PC-9 (cell line): ENCODE measurements at regions not wholly inside any gene's neighbourhood (a gene's known extent, or its start where the extent isn't known, plus 50 kb on each side); places are given as distances from the start of the nearest gene placed in this dataset.

ENCODE experiments used
- BruUV-seq: library from RNA; stranded (reverse); fragments of 400-500 nt; replicated peaks from 2 replicates; lab custom pipeline; 2021; lab: Mats Ljungman, UMichigan
- CTCF ChIA-PET: fragments of 300-600 bp; sonication (Branson Sonifier 250); formaldehyde crosslinking; loops from one replicate; lab custom pipeline; 2022; ENCODE audit warnings: antibody characterized with exemption; lab: Charles Lee
- POLR2A ChIA-PET: fragments of 300-600 bp; sonication (Branson Sonifier 250); formaldehyde crosslinking; loops from one replicate; lab custom pipeline; 2022; ENCODE audit warnings: antibody characterized with exemption; ENCODE audit not compliant: unreplicated experiment; lab: Charles Lee
- DNase-seq, 2 experiments: peaks; one replicate each; pipeline versions ENCODE4 v3.0.0 to v3.0.0-alpha.2; 2015 to 2022; ENCODE audit warnings: mixed read lengths in 1 of 2
- H2AFZ ChIP-seq: fragments of 200-600 bp; sonication (generic); 2 replicates; pipeline ENCODE4 v1.8.1; 2017; ENCODE audit warnings: antibody characterized with exemption
- H3F3A ChIP-seq: fragments of 200-600 bp; sonication (generic); 2 replicates; pipeline ENCODE4 v1.8.1; 2017; ENCODE audit warnings: antibody characterized with exemption, mild to moderate bottlenecking, low read depth; ENCODE audit not compliant: insufficient read depth
- H3K27ac ChIP-seq: fragments of 200-600 bp; sonication (generic); 2 replicates; pipeline ENCODE4 v1.6.1; 2016; ENCODE audit warnings: mixed run types
- H3K27me3 ChIP-seq: fragments of 200-600 bp; sonication (generic); 2 replicates; pipeline ENCODE4 v1.6.1; 2016; ENCODE audit warnings: low read depth, mixed run types; ENCODE audit not compliant: insufficient read depth
- H3K36me3 ChIP-seq: fragments of 200-600 bp; sonication (generic); 2 replicates; pipeline ENCODE4 v1.6.1; 2016; ENCODE audit warnings: low read depth, mixed run types
- H3K4me1 ChIP-seq: fragments of 200-600 bp; sonication (generic); replicated peaks from 2 replicates; pipeline ENCODE4 v1.6.1; 2016; ENCODE audit warnings: mixed run types; ENCODE audit not compliant: insufficient read depth
- H3K4me2 ChIP-seq: fragments of 200-600 bp; sonication (generic); 2 replicates; pipeline ENCODE4 v1.6.1; 2017; ENCODE audit warnings: mixed run types
- H3K4me3 ChIP-seq: fragments of 200-600 bp; sonication (generic); 2 replicates; pipeline ENCODE4 v1.6.1; 2016; ENCODE audit warnings: mixed run types
- H3K79me2 ChIP-seq: fragments of 200-600 bp; sonication (generic); 2 replicates; pipeline ENCODE4 v1.6.1; 2017; ENCODE audit warnings: low read depth, mixed run types
- H3K9me2 ChIP-seq: fragments of 200-600 bp; sonication (generic); 2 replicates; pipeline ENCODE4 v1.8.1; 2017; ENCODE audit warnings: mild to moderate bottlenecking; ENCODE audit not compliant: insufficient read depth
- H3K9me3 ChIP-seq: fragments of 200-600 bp; sonication (generic); 2 replicates; pipeline ENCODE4 v1.8.1; 2016; ENCODE audit warnings: low read depth; ENCODE audit not compliant: insufficient read depth
- H4K20me1 ChIP-seq: fragments of 200-600 bp; sonication (generic); 2 replicates; pipeline ENCODE4 v1.8.1; 2017; ENCODE audit not compliant: insufficient read depth
- EZH2 ChIP-seq: fragments of 200-600 bp; sonication (generic); IDR thresholded peaks from 2 replicates; pipeline ENCODE4 v1.8.0; 2017; ENCODE audit warnings: antibody characterized with exemption, low read depth
- intact Hi-C: fragments of 100-400 bp; cut with micrococcal nuclease; formaldehyde crosslinking; loops from one replicate; pipeline ENCODE4 v1.10.0; 2022; ENCODE audit not compliant: unreplicated experiment
- TF ChIP-seq, protein P1 (sequence below): fragments of 200-600 bp; sonication (generic); conservative IDR thresholded peaks from 2 replicates; pipeline ENCODE4 v1.6.1; 2017; ENCODE audit warnings: mixed run types, antibody characterized with exemption, mild to moderate bottlenecking, moderate library complexity

DNA sequence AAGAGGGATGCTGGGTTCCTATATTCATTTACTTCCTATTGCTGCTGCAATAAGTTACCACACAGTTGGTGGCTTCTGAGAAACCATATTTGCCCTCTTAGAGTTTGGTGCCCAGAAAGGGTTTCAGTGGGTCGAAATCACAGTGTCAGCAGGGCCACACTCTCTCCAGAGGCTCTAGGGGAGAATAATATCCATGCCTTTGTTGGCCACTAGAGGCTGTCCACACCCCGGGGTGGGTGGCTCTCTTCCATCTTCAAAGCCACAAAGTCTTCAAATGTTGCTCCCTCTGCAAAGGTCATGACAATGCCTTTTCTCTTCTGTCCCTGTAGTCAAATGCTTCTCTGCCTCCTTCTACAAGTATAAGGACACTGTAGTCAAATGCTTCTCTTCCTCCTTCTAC is 989.4 kb downstream of the CCSER2 start:
- no peak for DNase-seq
- H3K9me3 ChIP-seq = no peaks in the 10 kb centered on the region
- CTCF ChIA-PET = no interaction called here
- no peaks in the 10 kb centered on the region for H3K27me3 ChIP-seq
- no peaks in the 10 kb centered on the region for H3K9me2 ChIP-seq
- H4K20me1 ChIP-seq = no peaks in the 10 kb centered on the region
- intact Hi-C loops = no loop called here
- H3K27ac ChIP-seq = no peak overlapping the region
- no peak overlapping the region for H3K4me3 ChIP-seq
- no peak overlapping the region for H2AFZ ChIP-seq
- no peaks in the 10 kb centered on the region for H3F3A ChIP-seq
- H3K36me3 ChIP-seq = no peaks in the 10 kb centered on the region
- BruUV-seq = no TSS peak
- TF ChIP-seq, protein P1, sequence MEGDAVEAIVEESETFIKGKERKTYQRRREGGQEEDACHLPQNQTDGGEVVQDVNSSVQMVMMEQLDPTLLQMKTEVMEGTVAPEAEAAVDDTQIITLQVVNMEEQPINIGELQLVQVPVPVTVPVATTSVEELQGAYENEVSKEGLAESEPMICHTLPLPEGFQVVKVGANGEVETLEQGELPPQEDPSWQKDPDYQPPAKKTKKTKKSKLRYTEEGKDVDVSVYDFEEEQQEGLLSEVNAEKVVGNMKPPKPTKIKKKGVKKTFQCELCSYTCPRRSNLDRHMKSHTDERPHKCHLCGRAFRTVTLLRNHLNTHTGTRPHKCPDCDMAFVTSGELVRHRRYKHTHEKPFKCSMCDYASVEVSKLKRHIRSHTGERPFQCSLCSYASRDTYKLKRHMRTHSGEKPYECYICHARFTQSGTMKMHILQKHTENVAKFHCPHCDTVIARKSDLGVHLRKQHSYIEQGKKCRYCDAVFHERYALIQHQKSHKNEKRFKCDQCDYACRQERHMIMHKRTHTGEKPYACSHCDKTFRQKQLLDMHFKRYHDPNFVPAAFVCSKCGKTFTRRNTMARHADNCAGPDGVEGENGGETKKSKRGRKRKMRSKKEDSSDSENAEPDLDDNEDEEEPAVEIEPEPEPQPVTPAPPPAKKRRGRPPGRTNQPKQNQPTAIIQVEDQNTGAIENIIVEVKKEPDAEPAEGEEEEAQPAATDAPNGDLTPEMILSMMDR = no peak
- TF ChIP-seq EZH2 = no peak
- POLR2A ChIA-PET = no interaction called here
- no peaks in the 10 kb centered on the region for H3K79me2 ChIP-seq
- no peak overlapping the region for H3K4me2 ChIP-seq
- no peaks in the 10 kb centered on the region for H3K4me1 ChIP-seq

DNA sequence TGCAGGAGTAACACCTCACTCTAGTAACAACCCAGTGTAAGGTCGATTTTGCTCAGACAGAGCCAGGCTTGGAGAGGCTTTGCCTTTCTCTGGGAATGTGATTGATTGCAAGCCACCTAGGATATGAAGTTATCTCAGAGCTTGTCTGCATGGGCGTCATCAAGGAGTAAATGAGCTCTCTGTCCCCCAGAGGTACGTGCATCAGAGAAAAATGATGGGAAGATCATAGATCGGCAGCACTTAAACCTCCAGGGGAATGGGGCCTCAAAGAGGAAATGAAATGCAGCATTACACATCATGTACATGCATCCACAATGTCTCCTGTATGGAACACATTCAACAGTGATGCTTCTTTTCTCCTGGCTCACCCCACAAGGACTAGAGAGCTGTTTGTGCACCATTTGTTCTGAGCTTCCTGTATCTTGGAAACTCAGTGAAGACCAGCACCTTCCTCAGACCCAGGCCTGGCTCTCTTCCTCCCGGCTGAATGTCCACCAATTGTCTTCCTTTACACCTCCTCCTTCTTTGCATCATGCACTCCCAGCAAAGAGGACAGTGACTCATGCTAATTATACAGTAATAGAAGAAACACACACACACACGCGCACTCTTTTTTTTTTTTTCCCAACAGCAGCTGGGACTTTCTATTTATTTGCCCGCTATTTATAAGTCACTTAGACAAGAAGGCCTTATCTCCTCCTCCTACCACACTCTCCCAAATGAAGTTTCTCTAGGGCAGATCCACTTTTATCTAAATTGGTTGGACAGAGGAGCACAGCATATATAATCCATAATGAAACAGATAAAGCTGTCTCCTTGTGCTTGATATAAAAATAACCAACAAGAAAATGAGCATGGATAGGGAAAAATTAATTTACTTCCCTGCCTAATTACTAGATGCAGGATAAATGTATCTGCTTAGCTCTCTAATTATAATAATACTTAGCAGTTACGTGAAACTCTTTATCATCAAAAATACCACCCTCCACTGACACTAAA is 990.7 kb downstream of the CCSER2 start:
- CTCF ChIA-PET = no interaction called here
- H3K4me1 ChIP-seq = no peaks in the 10 kb centered on the region

DNA sequence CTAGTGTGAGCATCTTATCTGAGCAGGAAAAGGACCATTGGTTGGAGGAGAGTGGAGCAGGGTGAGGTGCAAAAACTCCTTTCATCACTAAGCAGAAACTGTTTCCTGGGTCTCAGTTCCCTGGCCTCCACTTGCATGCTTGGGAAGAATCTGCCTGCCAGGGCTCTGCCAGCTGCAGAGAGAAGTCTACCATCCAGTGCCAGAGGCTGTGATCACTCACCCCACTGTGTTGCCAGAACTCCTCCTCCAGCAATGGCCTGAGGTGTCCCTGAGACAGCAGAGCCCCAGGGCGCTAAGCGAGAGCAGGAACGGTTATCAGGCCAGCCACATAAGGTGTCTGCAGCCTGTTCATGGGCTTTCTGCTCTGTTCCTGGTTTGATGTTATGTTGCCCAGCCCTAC is 991.4 kb downstream of the CCSER2 start:
- H3F3A ChIP-seq = no peaks in the 10 kb centered on the region
- TF ChIP-seq EZH2 = no peak
- TF ChIP-seq, protein P1 = no peak
- BruUV-seq = no TSS peak
- ChIA-PET POLR2A (no interaction called here), CTCF (no interaction called here)
- no peak overlapping the region for H3K4me2 ChIP-seq
- intact Hi-C loops = no loop called here
- no peak overlapping the region for H2AFZ ChIP-seq
- no peaks in the 10 kb centered on the region for H3K27me3 ChIP-seq
- H3K9me2 ChIP-seq = no peaks in the 10 kb centered on the region
- H4K20me1 ChIP-seq = no peaks in the 10 kb centered on the region
- no peak for DNase-seq
- H3K79me2 ChIP-seq = no peaks in the 10 kb centered on the region
- H3K4me3 ChIP-seq = no peak overlapping the region
- H3K36me3 ChIP-seq = no peaks in the 10 kb centered on the region
- no peaks in the 10 kb centered on the region for H3K9me3 ChIP-seq
- no peaks in the 10 kb centered on the region for H3K4me1 ChIP-seq
- H3K27ac ChIP-seq = no peak overlapping the region

More for the DNA sequence above, 990.7 kb downstream of the CCSER2 start:
- H3K9me2 ChIP-seq = no peaks in the 10 kb centered on the region
- H3K79me2 ChIP-seq = no peaks in the 10 kb centered on the region
- H3K27me3 ChIP-seq = no peaks in the 10 kb centered on the region
- no peaks in the 10 kb centered on the region for H3F3A ChIP-seq
- BruUV-seq = no TSS peak
- H3K27ac ChIP-seq = no peak overlapping the region
- H3K4me3 ChIP-seq = no peak overlapping the region
- H4K20me1 ChIP-seq = no peaks in the 10 kb centered on the region
- H3K4me2 ChIP-seq = no peak overlapping the region
- no peak for TF ChIP-seq EZH2
- TF ChIP-seq, protein P1 = no peak
- intact Hi-C loops = no loop called here
- H3K36me3 ChIP-seq = no peaks in the 10 kb centered on the region
- no peak overlapping the region for H2AFZ ChIP-seq
- no peak for DNase-seq
- no peaks in the 10 kb centered on the region for H3K9me3 ChIP-seq
- POLR2A ChIA-PET = no interaction called here
